ENCODE measurements at regions not wholly inside any gene's neighbourhood (a gene's known extent, or its start where the extent isn't known, plus 50 kb on each side); places are given as distances from the start of the nearest gene placed in this dataset.

DNA sequence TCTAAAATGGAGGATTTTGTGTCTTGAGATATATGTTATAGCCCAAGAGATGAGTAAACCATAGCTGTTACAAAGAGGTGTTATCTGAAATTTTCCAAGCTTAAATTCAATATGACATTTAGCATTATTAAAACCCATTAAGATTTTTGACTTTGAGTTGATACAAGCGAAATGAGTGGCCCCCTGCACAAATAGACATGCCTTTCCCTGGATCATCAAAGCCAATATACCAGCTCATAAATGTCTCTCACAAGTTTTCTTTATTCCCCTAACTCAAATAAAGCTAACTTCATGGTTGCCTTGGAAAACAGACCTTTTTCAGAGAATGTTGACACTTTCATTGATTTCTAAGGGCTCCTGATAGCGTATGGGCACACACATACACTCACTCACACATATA, 55.5 kb upstream of the TIAM1 start:
- TF ChIP-seq SUZ12 (IDR thresholded peaks at IDR 0.05), result no peak
- no peak for TF ChIP-seq SP1 (IDR thresholded peaks at IDR 0.05)
- no peak for TF ChIP-seq FOXM1 (IDR thresholded peaks at IDR 0.05; ENCODE audit: borderline replicate concordance)
- no peak for TF ChIP-seq L3MBTL2 (conservative IDR thresholded peaks at IDR 0.05)
- no peak for TF ChIP-seq BHLHE40 (IDR thresholded peaks at IDR 0.05; ENCODE audit: borderline replicate concordance)

Data from HEK293T (cell line).